GM23338 (cell line): ENCODE measurements at regions not wholly inside any gene's neighbourhood (a gene's known extent, or its start where the extent isn't known, plus 50 kb on each side); places are given as distances from the start of the nearest gene placed in this dataset.

Experiments
- ATAC-seq: fragments of 200-7000 bp; cut with Tn5 transposase; 3 replicates; pipeline ENCODE4 v1.9.1; 2020
- DNase-seq: peaks from one replicate; pipeline ENCODE4 v3.0.0-alpha.2; 2015; ENCODE audit warnings: low spot score
- H2AFZ ChIP-seq: fragments of 200-600 bp; sonication (generic); 2 replicates; pipeline ENCODE4 v1.8.0; 2016; ENCODE audit warnings: antibody characterized with exemption, mild to moderate bottlenecking, moderate library complexity
- H3F3A ChIP-seq: fragments of 200-600 bp; sonication (generic); replicated peaks from 2 replicates; pipeline ENCODE4 v1.8.0; 2017; ENCODE audit warnings: antibody characterized with exemption, mixed run types, low read depth
- H3K27ac ChIP-seq: fragments of 200-600 bp; sonication (generic); 2 replicates; pipeline ENCODE4 v1.6.1; 2016; ENCODE audit warnings: low read depth
- H3K27me3 ChIP-seq: fragments of 200-600 bp; sonication (generic); 2 replicates; pipeline ENCODE4 v1.8.0; 2016; ENCODE audit warnings: mild to moderate bottlenecking, mixed run types, moderate library complexity; ENCODE audit not compliant: insufficient read depth
- H3K36me3 ChIP-seq: fragments of 200-600 bp; sonication (generic); 2 replicates; pipeline ENCODE4 v1.8.0; 2016; ENCODE audit warnings: mild to moderate bottlenecking; ENCODE audit not compliant: insufficient read depth
- H3K4me1 ChIP-seq: fragments of 200-600 bp; sonication (generic); 2 replicates; pipeline ENCODE4 v1.8.0; 2016; ENCODE audit warnings: mild to moderate bottlenecking, moderate library complexity; ENCODE audit not compliant: insufficient read depth
- H3K4me2 ChIP-seq: fragments of 200-600 bp; sonication (generic); 2 replicates; pipeline ENCODE4 v1.7.1; 2017; ENCODE audit warnings: mixed run types
- H3K4me3 ChIP-seq: fragments of 200-600 bp; sonication (generic); 2 replicates; pipeline ENCODE4 v1.6.1; 2016; ENCODE audit warnings: mixed run types
- H3K79me2 ChIP-seq: fragments of 200-600 bp; sonication (generic); replicated peaks from 2 replicates; pipeline ENCODE4 v1.8.0; 2017; ENCODE audit warnings: mild to moderate bottlenecking; ENCODE audit not compliant: insufficient read depth
- H3K9me2 ChIP-seq: fragments of 200-600 bp; sonication (generic); 2 replicates; pipeline ENCODE4 v1.8.0; 2017; ENCODE audit not compliant: insufficient read depth
- H4K20me1 ChIP-seq: fragments of 200-600 bp; sonication (generic); replicated peaks from 2 replicates; pipeline ENCODE4 v1.8.0; 2017; ENCODE audit warnings: mild to moderate bottlenecking; ENCODE audit not compliant: insufficient read depth
- H3K27ac Mint-ChIP-seq: 2 replicates; pipeline ENCODE4 v1.8.0; 2020; ENCODE audit warnings: inconsistent platforms, mild to moderate bottlenecking, moderate library complexity, mixed read lengths
- H3K27me3 Mint-ChIP-seq: 3 replicates; pipeline ENCODE4 v1.8.0; 2022; ENCODE audit warnings: low read depth, mild to moderate bottlenecking, moderate library complexity, mixed read lengths, inconsistent platforms; ENCODE audit not compliant: insufficient read depth, poor library complexity
- H3K36me3 Mint-ChIP-seq: 3 replicates; pipeline ENCODE4 v1.8.0; 2021; ENCODE audit warnings: low read depth, mild to moderate bottlenecking, inconsistent platforms, moderate library complexity, mixed read lengths
- H3K4me1 Mint-ChIP-seq: 3 replicates; pipeline ENCODE4 v1.8.0; 2020; ENCODE audit warnings: mild to moderate bottlenecking, inconsistent platforms, mixed read lengths
- H3K4me3 Mint-ChIP-seq: 3 replicates; pipeline ENCODE4 v1.8.0; 2021; ENCODE audit warnings: moderate library complexity, mild to moderate bottlenecking, inconsistent platforms, mixed read lengths
- H3K9me3 Mint-ChIP-seq: 3 replicates; pipeline ENCODE4 v1.8.0; 2020; ENCODE audit warnings: moderate library complexity, mild to moderate bottlenecking, inconsistent platforms, mixed read lengths
- CREB1 ChIP-seq: fragments of 250-450 bp; sonication (Bioruptor Pico); IDR thresholded peaks from 2 replicates; pipeline ENCODE4 v1.5.0; 2020; ENCODE audit warnings: low read depth, mild to moderate bottlenecking, moderate library complexity
- EZH2phosphoT487 ChIP-seq: fragments of 200-600 bp; sonication (generic); IDR thresholded peaks from one replicate; pipeline ENCODE4 v1.8.1; 2018; ENCODE audit warnings: antibody characterized with exemption; ENCODE audit not compliant: unreplicated experiment
- REST ChIP-seq: IDR thresholded peaks from one replicate; pipeline ENCODE4 v1.6.1; 2018; ENCODE audit warnings: antibody characterized with exemption; ENCODE audit not compliant: unreplicated experiment
- STAT1 ChIP-seq: IDR thresholded peaks from one replicate; pipeline ENCODE4 v1.6.1; 2016; ENCODE audit warnings: antibody characterized with exemption; ENCODE audit not compliant: unreplicated experiment
- ZNF114 ChIP-seq: fragments of 250-450 bp; sonication (Bioruptor Pico); IDR thresholded peaks from 2 replicates; pipeline ENCODE4 v1.5.0; 2020; ENCODE audit warnings: mild to moderate bottlenecking, moderate library complexity
- ZNF331 ChIP-seq: fragments of 250-450 bp; sonication (Bioruptor Pico); IDR thresholded peaks from 2 replicates; pipeline ENCODE4 v1.5.0; 2020; ENCODE audit warnings: low read depth, mild to moderate bottlenecking, moderate library complexity
- TF ChIP-seq, protein P1 (sequence below): fragments of 250-450 bp; sonication (Bioruptor Pico); IDR thresholded peaks from 2 replicates; pipeline ENCODE4 v1.5.0; 2020; ENCODE audit warnings: mild to moderate bottlenecking, moderate library complexity
- TF ChIP-seq, protein P2 (sequence below), 2 experiments: fragments of 200-600 bp in 1 of 2; sonication (generic) in 1 of 2; conservative IDR thresholded peaks; 2 replicates each; pipeline versions ENCODE4 v1.5.1 to v1.6.1; 2016 to 2017; ENCODE audit warnings: antibody characterized with exemption in 2 of 2, low read depth in 2 of 2, mild to moderate bottlenecking in 2 of 2, moderate library complexity in 1 of 2

- ATAC-seq = no peak
- Histone ChIP-seq H3K36me3 (no peaks in the 10 kb centered on the region), H3K4me2 (no peak overlapping the region), H3K4me3 (no peak overlapping the region), H3K27me3 (no peaks in the 10 kb centered on the region), H3F3A (no peaks in the 10 kb centered on the region), H3K9me2 (peaks cover 7% of the 10 kb centered on the region), H3K79me2 (no peaks in the 10 kb centered on the region), H4K20me1 (no peaks in the 10 kb centered on the region), H3K27ac (no peak overlapping the region), H2AFZ (peak overlapping the region; percentile 76; the same call in 1 of the 2 replicates), H3K4me1 (peaks cover 8% of the 10 kb centered on the region; the same call in 1 of the 2 replicates)
- no peak overlapping the region for H3K27ac Mint-ChIP-seq
- H3K4me3 Mint-ChIP-seq = no peak overlapping the region
- no peaks in the 10 kb centered on the region for H3K27me3 Mint-ChIP-seq
- no peak for TF ChIP-seq EZH2phosphoT487
- peaks cover 18% of the 10 kb centered on the region for H3K36me3 Mint-ChIP-seq
- peaks cover 27% of the 10 kb centered on the region for H3K9me3 Mint-ChIP-seq
- peaks cover 11% of the 10 kb centered on the region; the same call in 2 of the 3 replicates for H3K4me1 Mint-ChIP-seq
- no peak for DNase-seq
Measured at GRCh38 chr13:76725211-76725610, 161.0 kb downstream of the KCTD12 start.

DNA sequence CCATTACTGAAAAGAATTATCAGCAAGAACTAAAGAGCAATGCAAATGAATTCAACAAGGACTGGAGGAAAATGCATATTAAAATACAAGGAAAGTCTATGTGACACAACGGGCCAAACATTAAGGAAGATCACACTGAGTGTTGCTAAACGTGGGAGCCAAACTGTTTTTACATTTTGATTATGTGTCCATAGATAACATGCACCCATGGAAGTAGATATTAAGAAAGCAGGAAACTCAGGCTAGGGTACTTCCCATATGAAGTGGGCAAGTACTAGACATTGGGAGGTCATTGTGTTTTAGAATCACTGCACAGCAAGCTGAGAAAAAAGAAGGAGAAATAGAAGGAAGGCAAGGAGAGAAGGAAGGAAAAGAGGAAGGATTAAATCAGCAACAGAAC is 161.8 kb downstream of the KCTD12 start:
- Histone ChIP-seq H3K27ac (no peak overlapping the region), H3K27me3 (no peaks in the 10 kb centered on the region), H3K4me2 (no peak overlapping the region), H3K4me1 (peaks cover 8% of the 10 kb centered on the region; the same call in 1 of the 2 replicates), H3F3A (no peaks in the 10 kb centered on the region), H3K79me2 (no peaks in the 10 kb centered on the region), H3K9me2 (peaks cover 7% of the 10 kb centered on the region; the same call in 1 of the 2 replicates), H3K4me3 (no peak overlapping the region), H4K20me1 (no peaks in the 10 kb centered on the region), H2AFZ (no peak overlapping the region), H3K36me3 (no peaks in the 10 kb centered on the region)
- Mint-ChIP-seq H3K27me3 (no peaks in the 10 kb centered on the region), H3K4me1 (peaks cover 11% of the 10 kb centered on the region; the same call in 2 of the 3 replicates), H3K4me3 (no peak overlapping the region), H3K27ac (no peak overlapping the region), H3K9me3 (peaks cover 27% of the 10 kb centered on the region), H3K36me3 (peaks cover 18% of the 10 kb centered on the region)
- TF ChIP-seq EZH2phosphoT487 (no peak), ZNF331 (no peak), CREB1 (CRISPR knock-in tag) (no peak), ZNF114 (CRISPR knock-in tag) (no peak), STAT1 (no peak), REST (no peak)
- TF ChIP-seq, protein P1, sequence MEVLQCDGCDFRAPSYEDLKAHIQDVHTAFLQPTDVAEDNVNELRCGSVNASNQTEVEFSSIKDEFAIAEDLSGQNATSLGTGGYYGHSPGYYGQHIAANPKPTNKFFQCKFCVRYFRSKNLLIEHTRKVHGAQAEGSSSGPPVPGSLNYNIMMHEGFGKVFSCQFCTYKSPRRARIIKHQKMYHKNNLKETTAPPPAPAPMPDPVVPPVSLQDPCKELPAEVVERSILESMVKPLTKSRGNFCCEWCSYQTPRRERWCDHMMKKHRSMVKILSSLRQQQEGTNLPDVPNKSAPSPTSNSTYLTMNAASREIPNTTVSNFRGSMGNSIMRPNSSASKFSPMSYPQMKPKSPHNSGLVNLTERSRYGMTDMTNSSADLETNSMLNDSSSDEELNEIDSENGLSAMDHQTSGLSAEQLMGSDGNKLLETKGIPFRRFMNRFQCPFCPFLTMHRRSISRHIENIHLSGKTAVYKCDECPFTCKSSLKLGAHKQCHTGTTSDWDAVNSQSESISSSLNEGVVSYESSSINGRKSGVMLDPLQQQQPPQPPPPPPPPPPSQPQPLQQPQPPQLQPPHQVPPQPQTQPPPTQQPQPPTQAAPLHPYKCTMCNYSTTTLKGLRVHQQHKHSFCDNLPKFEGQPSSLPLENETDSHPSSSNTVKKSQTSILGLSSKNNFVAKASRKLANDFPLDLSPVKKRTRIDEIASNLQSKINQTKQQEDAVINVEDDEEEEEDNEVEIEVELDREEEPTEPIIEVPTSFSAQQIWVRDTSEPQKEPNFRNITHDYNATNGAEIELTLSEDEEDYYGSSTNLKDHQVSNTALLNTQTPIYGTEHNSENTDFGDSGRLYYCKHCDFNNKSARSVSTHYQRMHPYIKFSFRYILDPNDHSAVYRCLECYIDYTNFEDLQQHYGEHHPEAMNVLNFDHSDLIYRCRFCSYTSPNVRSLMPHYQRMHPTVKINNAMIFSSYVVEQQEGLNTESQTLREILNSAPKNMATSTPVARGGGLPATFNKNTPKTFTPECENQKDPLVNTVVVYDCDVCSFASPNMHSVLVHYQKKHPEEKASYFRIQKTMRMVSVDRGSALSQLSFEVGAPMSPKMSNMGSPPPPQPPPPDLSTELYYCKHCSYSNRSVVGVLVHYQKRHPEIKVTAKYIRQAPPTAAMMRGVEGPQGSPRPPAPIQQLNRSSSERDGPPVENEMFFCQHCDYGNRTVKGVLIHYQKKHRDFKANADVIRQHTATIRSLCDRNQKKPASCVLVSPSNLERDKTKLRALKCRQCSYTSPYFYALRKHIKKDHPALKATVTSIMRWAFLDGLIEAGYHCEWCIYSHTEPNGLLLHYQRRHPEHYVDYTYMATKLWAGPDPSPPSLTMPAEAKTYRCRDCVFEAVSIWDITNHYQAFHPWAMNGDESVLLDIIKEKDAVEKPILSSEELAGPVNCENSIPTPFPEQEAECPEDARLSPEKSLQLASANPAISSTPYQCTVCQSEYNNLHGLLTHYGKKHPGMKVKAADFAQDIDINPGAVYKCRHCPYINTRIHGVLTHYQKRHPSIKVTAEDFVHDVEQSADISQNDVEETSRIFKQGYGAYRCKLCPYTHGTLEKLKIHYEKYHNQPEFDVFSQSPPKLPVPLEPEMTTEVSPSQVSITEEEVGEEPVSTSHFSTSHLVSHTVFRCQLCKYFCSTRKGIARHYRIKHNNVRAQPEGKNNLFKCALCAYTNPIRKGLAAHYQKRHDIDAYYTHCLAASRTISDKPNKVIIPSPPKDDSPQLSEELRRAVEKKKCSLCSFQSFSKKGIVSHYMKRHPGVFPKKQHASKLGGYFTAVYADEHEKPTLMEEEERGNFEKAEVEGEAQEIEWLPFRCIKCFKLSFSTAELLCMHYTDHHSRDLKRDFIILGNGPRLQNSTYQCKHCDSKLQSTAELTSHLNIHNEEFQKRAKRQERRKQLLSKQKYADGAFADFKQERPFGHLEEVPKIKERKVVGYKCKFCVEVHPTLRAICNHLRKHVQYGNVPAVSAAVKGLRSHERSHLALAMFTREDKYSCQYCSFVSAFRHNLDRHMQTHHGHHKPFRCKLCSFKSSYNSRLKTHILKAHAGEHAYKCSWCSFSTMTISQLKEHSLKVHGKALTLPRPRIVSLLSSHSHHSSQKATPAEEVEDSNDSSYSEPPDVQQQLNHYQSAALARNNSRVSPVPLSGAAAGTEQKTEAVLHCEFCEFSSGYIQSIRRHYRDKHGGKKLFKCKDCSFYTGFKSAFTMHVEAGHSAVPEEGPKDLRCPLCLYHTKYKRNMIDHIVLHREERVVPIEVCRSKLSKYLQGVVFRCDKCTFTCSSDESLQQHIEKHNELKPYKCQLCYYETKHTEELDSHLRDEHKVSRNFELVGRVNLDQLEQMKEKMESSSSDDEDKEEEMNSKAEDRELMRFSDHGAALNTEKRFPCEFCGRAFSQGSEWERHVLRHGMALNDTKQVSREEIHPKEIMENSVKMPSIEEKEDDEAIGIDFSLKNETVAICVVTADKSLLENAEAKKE (CRISPR knock-in tag) = no peak
- TF ChIP-seq, protein P2, sequence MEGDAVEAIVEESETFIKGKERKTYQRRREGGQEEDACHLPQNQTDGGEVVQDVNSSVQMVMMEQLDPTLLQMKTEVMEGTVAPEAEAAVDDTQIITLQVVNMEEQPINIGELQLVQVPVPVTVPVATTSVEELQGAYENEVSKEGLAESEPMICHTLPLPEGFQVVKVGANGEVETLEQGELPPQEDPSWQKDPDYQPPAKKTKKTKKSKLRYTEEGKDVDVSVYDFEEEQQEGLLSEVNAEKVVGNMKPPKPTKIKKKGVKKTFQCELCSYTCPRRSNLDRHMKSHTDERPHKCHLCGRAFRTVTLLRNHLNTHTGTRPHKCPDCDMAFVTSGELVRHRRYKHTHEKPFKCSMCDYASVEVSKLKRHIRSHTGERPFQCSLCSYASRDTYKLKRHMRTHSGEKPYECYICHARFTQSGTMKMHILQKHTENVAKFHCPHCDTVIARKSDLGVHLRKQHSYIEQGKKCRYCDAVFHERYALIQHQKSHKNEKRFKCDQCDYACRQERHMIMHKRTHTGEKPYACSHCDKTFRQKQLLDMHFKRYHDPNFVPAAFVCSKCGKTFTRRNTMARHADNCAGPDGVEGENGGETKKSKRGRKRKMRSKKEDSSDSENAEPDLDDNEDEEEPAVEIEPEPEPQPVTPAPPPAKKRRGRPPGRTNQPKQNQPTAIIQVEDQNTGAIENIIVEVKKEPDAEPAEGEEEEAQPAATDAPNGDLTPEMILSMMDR (conservative IDR thresholded peaks at IDR 0.05; ENCODE audit: low read depth in 2 of 2) = no peak
- DNase-seq (no peak), ATAC-seq (no peak)
